Fibroblast of peridontal ligament (primary cell): ENCODE measurements at regions not wholly inside any gene's neighbourhood (a gene's known extent, or its start where the extent isn't known, plus 50 kb on each side); places are given as distances from the start of the nearest gene placed in this dataset.
"Not testable (repeated sequence)": the region's sequence is repeated elsewhere in the genome, so short reads cannot be mapped to it uniquely, and the experiment has no call there.

Experiments used
- DNase-seq: peaks from one replicate; pipeline ENCODE4 v3.0.0-alpha.2; 2010; ENCODE audit errors: extremely low read depth

- DNase-seq = no peak
Observed at GRCh38 chr6:163883984-163884383, 469.5 kb downstream of the QKI start.

GRCh38 chr6:163878698-163879097, 464.2 kb downstream of the QKI start:
- DNase-seq = no peak

GRCh38 chr6:163877877-163878639, 463.5 kb downstream of the QKI start:
- DNase-seq = no peak

GRCh38 chr6:163876391-163876790, 461.9 kb downstream of the QKI start:
- DNase-seq = no peak

GRCh38 chr6:163874784-163875183, 460.3 kb downstream of the QKI start:
- no peak for DNase-seq

GRCh38 chr6:163872335-163872734, 457.8 kb downstream of the QKI start:
- DNase-seq = peak; percentile 73

- DNase-seq = no peak
Observed at GRCh38 chr6:163871616-163872015, 457.1 kb downstream of the QKI start.

GRCh38 chr6:163867518-163868292, 453.2 kb downstream of the QKI start:
- no peak for DNase-seq

GRCh38 chr6:163866192-163866591, 451.7 kb downstream of the QKI start:
- no peak for DNase-seq

- no peak for DNase-seq
Observed at GRCh38 chr6:163863565-163863964, 449.0 kb downstream of the QKI start.

GRCh38 chr6:163862701-163863100, 448.2 kb downstream of the QKI start:
- DNase-seq = no peak

- DNase-seq = no peak
Observed at GRCh38 chr6:163861627-163862026, 447.1 kb downstream of the QKI start.

GRCh38 chr6:163860287-163861081, 446.0 kb downstream of the QKI start:
- peak; percentile 23 for DNase-seq

- DNase-seq = not testable (repeated sequence)
Observed at GRCh38 chr6:163858870-163859269, 444.4 kb downstream of the QKI start.

- DNase-seq = no peak
Observed at GRCh38 chr6:163857421-163857820, 442.9 kb downstream of the QKI start.

- DNase-seq = no peak
Observed at GRCh38 chr6:163850874-163851273, 436.4 kb downstream of the QKI start.

- no peak for DNase-seq
Observed at GRCh38 chr6:163844761-163845160, 430.2 kb downstream of the QKI start.

GRCh38 chr6:163844357-163844756, 429.8 kb downstream of the QKI start:
- no peak for DNase-seq

GRCh38 chr6:163843218-163843617, 428.7 kb downstream of the QKI start:
- no peak for DNase-seq

- no peak for DNase-seq
Observed at GRCh38 chr6:163842467-163842866, 427.9 kb downstream of the QKI start.

- no peak for DNase-seq
Observed at GRCh38 chr6:163841733-163842132, 427.2 kb downstream of the QKI start.

- no peak for DNase-seq
Observed at GRCh38 chr6:163841326-163841725, 426.8 kb downstream of the QKI start.
